Stimulated activated naive B cell treated with anti-CD40 and anti-IgM and Interleukin-4, amounts not matched to agents 10 μg/mL and 1 μg/mL and 100 μg/mL, for 72 hours (primary cell): ENCODE measurements at regions not wholly inside any gene's neighbourhood (a gene's known extent, or its start where the extent isn't known, plus 50 kb on each side); places are given as distances from the start of the nearest gene placed in this dataset.
"Not testable (repeated sequence)": the region's sequence is repeated elsewhere in the genome, so short reads cannot be mapped to it uniquely, and the experiment has no call there.

Experiments used
- ATAC-seq, 2 donors: fragments of 150-1000 bp; cut with Tn5 transposase; replicated peaks; 2 replicates each; pipeline ENCODE4 v1.10.0; 2021; ENCODE audit warnings: moderate library complexity in 1 of 2
- DNase-seq: peaks from one replicate; pipeline ENCODE4 v3.0.0; 2021
- H3K27ac Mint-ChIP-seq: one replicate; pipeline ENCODE4 v1.8.0; 2022; ENCODE audit warnings: mild to moderate bottlenecking, mixed read lengths
- H3K27me3 Mint-ChIP-seq, 2 donors: one replicate each; pipeline ENCODE4 v1.8.0; 2022; ENCODE audit warnings: mixed read lengths in 2 of 2
- H3K36me3 Mint-ChIP-seq, 2 donors: one replicate each; pipeline ENCODE4 v1.8.0; 2022; ENCODE audit warnings: mixed read lengths in 2 of 2, mild to moderate bottlenecking in 1 of 2
- H3K4me1 Mint-ChIP-seq, 2 donors: one replicate each; pipeline ENCODE4 v1.8.0; 2022; ENCODE audit warnings: mixed read lengths in 2 of 2, mild to moderate bottlenecking in 1 of 2
- H3K4me3 Mint-ChIP-seq, 2 donors: one replicate each; pipeline ENCODE4 v1.8.0; 2022; ENCODE audit warnings: mild to moderate bottlenecking in 2 of 2, mixed read lengths in 2 of 2, moderate library complexity in 1 of 2
- H3K9me3 Mint-ChIP-seq, 2 donors: one replicate each; pipeline ENCODE4 v1.8.0; 2022; ENCODE audit warnings: mixed read lengths in 2 of 2, mild to moderate bottlenecking in 1 of 2

GRCh38 chr5:101716941-101717340 is 579.1 kb downstream of the SLCO4C1 start:
- Mint-ChIP-seq H3K4me1 (no peaks in the 10 kb centered on the region), H3K36me3 (no peaks in the 10 kb centered on the region), H3K4me3 (no peak overlapping the region), H3K27ac (no peak overlapping the region), H3K9me3 (no peaks in the 10 kb centered on the region), H3K27me3 (no peaks in the 10 kb centered on the region)
- no peak for ATAC-seq
- DNase-seq = no peak

DNA sequence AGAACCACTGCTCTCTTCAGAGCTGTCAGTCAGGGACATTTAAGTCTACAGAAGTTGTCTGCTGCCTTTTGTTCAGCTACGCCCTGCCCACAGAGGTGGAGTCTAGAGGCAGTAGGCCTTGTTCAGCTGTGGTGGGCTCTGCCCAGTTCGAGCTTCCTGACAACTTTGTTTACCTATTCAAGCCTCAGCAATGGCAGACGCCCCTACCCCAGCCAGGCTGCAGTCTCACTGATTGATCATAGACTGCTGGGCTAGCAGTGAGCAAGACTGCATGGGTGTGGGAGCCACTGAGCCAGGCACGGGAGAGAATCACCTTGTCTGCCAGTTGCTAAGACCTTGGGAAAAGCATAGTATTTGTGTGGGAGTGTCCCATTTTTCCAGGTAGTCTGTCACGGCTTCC is 580.3 kb downstream of the SLCO4C1 start:
- not testable (repeated sequence) for H3K4me1 Mint-ChIP-seq, H3K4me3 Mint-ChIP-seq, ATAC-seq, H3K36me3 Mint-ChIP-seq, H3K27ac Mint-ChIP-seq, DNase-seq, H3K9me3 Mint-ChIP-seq, H3K27me3 Mint-ChIP-seq

DNA sequence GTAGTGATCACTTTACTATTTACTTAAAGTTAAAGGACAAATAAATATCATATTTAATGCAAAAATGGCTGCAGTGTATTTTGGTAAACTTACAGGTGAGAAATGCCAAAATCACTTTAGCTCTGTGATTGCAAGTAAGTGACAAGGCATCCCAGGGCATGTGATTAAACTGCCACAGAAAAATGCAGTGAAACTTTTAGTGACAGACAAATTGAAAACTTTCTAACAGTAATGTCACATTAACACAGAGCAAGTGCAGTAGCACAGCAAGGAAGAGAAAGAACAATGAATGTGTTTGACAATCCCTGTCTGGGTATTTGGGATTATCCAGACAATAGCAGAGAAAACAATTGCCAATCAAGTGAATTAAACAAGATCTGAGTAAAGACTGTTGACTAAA is 606.8 kb downstream of the SLCO4C1 start:
- ATAC-seq (no peak), DNase-seq (no peak)
- Mint-ChIP-seq H3K9me3 (no peaks in the 10 kb centered on the region), H3K36me3 (no peaks in the 10 kb centered on the region), H3K4me3 (no peak overlapping the region), H3K27me3 (no peaks in the 10 kb centered on the region), H3K4me1 (no peaks in the 10 kb centered on the region), H3K27ac (no peak overlapping the region)

- Mint-ChIP-seq H3K27me3 (no peaks in the 10 kb centered on the region), H3K4me3 (no peak overlapping the region), H3K9me3 (no peaks in the 10 kb centered on the region), H3K27ac (no peak overlapping the region), H3K36me3 (no peaks in the 10 kb centered on the region), H3K4me1 (no peaks in the 10 kb centered on the region)
- DNase-seq (no peak), ATAC-seq (no peak)
These were observed 607.9 kb downstream of the SLCO4C1 start for GRCh38 chr5:101688156-101688555.

GRCh38 chr5:101687349-101687985 is 608.6 kb downstream of the SLCO4C1 start:
- Mint-ChIP-seq H3K27ac (no peak overlapping the region), H3K36me3 (no peaks in the 10 kb centered on the region), H3K9me3 (no peaks in the 10 kb centered on the region), H3K4me3 (no peak overlapping the region), H3K4me1 (no peaks in the 10 kb centered on the region), H3K27me3 (no peaks in the 10 kb centered on the region)
- DNase-seq = no peak
- no peak for ATAC-seq

GRCh38 chr5:101686536-101687157 is 609.4 kb downstream of the SLCO4C1 start:
- DNase-seq (no peak), ATAC-seq (no peak)
- H3K27me3 Mint-ChIP-seq = no peaks in the 10 kb centered on the region
- H3K9me3 Mint-ChIP-seq = no peaks in the 10 kb centered on the region
- H3K27ac Mint-ChIP-seq = no peak overlapping the region
- H3K36me3 Mint-ChIP-seq = no peaks in the 10 kb centered on the region
- H3K4me1 Mint-ChIP-seq = no peaks in the 10 kb centered on the region
- no peak overlapping the region for H3K4me3 Mint-ChIP-seq

- H3K36me3 Mint-ChIP-seq = no peaks in the 10 kb centered on the region
- DNase-seq (no peak), ATAC-seq (no peak)
- H3K4me3 Mint-ChIP-seq = no peak overlapping the region
- H3K27ac Mint-ChIP-seq = no peak overlapping the region
- peaks cover 0 to 2% of the 10 kb centered on the region in 2 donors for H3K4me1 Mint-ChIP-seq
- no peaks in the 10 kb centered on the region for H3K9me3 Mint-ChIP-seq
- H3K27me3 Mint-ChIP-seq = no peaks in the 10 kb centered on the region
These were observed 616.3 kb downstream of the SLCO4C1 start for GRCh38 chr5:101679816-101680215.

GRCh38 chr5:101678481-101679193 is 617.4 kb downstream of the SLCO4C1 start:
- ATAC-seq = peak; percentile 48 to 54
- H3K9me3 Mint-ChIP-seq = no peaks in the 10 kb centered on the region
- H3K36me3 Mint-ChIP-seq = no peaks in the 10 kb centered on the region
- no peak overlapping the region for H3K27ac Mint-ChIP-seq
- peaks cover 0 to 2% of the 10 kb centered on the region in 2 donors for H3K4me1 Mint-ChIP-seq
- no peak overlapping the region for H3K4me3 Mint-ChIP-seq
- peak; percentile 12 for DNase-seq
- no peaks in the 10 kb centered on the region for H3K27me3 Mint-ChIP-seq

DNA sequence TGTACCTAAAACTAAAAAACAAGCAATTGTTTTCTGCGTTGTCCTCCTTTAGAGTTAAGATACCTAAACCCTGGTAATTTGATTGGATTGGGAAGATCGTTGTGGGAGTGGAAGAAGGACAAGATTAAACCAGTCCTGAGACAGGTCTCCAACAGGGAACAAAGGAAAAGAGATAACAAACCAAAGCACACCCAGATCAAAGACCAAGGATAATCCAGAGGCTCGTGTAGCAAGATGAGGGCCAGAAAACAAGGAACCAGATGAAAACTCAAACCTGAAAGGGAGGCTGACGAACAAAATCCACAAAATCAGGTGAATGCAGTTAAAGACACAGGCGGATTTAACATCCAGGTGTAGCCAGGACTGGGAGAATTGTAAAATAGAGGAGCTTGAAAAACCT is 618.1 kb downstream of the SLCO4C1 start:
- Mint-ChIP-seq H3K9me3 (no peaks in the 10 kb centered on the region), H3K4me3 (no peak overlapping the region), H3K27me3 (no peaks in the 10 kb centered on the region), H3K36me3 (no peaks in the 10 kb centered on the region), H3K27ac (no peak overlapping the region), H3K4me1 (peaks cover 0 to 2% of the 10 kb centered on the region in 2 donors)
- ATAC-seq (no peak), DNase-seq (no peak)

- no peaks in the 10 kb centered on the region for H3K27me3 Mint-ChIP-seq
- ATAC-seq (no peak), DNase-seq (no peak)
- peaks cover 0 to 2% of the 10 kb centered on the region in 2 donors for H3K4me1 Mint-ChIP-seq
- H3K4me3 Mint-ChIP-seq = no peak overlapping the region
- H3K9me3 Mint-ChIP-seq = no peaks in the 10 kb centered on the region
- H3K27ac Mint-ChIP-seq = no peak overlapping the region
- no peaks in the 10 kb centered on the region for H3K36me3 Mint-ChIP-seq
These were observed 619.4 kb downstream of the SLCO4C1 start for GRCh38 chr5:101676646-101677045.

GRCh38 chr5:101675510-101676219 is 620.4 kb downstream of the SLCO4C1 start:
- Mint-ChIP-seq H3K9me3 (no peaks in the 10 kb centered on the region), H3K36me3 (no peaks in the 10 kb centered on the region), H3K4me1 (peaks cover 0 to 2% of the 10 kb centered on the region in 2 donors), H3K4me3 (no peak overlapping the region), H3K27me3 (no peaks in the 10 kb centered on the region), H3K27ac (no peak overlapping the region)
- DNase-seq (no peak), ATAC-seq (no peak)

- Mint-ChIP-seq H3K27me3 (no peaks in the 10 kb centered on the region), H3K27ac (no peak overlapping the region), H3K4me3 (no peak overlapping the region), H3K4me1 (no peaks in the 10 kb centered on the region), H3K9me3 (no peaks in the 10 kb centered on the region), H3K36me3 (no peaks in the 10 kb centered on the region)
- DNase-seq (no peak), ATAC-seq (no peak)
These were observed 623.0 kb downstream of the SLCO4C1 start for GRCh38 chr5:101673120-101673519.

GRCh38 chr5:101664071-101664791 is 631.9 kb downstream of the SLCO4C1 start:
- Mint-ChIP-seq H3K4me1 (no peaks in the 10 kb centered on the region), H3K4me3 (no peak overlapping the region), H3K36me3 (no peaks in the 10 kb centered on the region), H3K27ac (no peak overlapping the region), H3K27me3 (no peaks in the 10 kb centered on the region), H3K9me3 (no peaks in the 10 kb centered on the region)
- DNase-seq = no peak
- no peak for ATAC-seq

- no peak for DNase-seq
- no peaks in the 10 kb centered on the region for H3K36me3 Mint-ChIP-seq
These were observed 632.5 kb downstream of the SLCO4C1 start for GRCh38 chr5:101663543-101663942.

More at GRCh38 chr5:101663543-101663942, 632.5 kb downstream of the SLCO4C1 start:
- no peak for ATAC-seq
- Mint-ChIP-seq H3K4me1 (no peaks in the 10 kb centered on the region), H3K4me3 (no peak overlapping the region), H3K27me3 (no peaks in the 10 kb centered on the region), H3K9me3 (no peaks in the 10 kb centered on the region), H3K27ac (no peak overlapping the region)
